Ramos (cell line): ENCODE measurements at regions not wholly inside any gene's neighbourhood (a gene's known extent, or its start where the extent isn't known, plus 50 kb on each side); places are given as distances from the start of the nearest gene placed in this dataset.

Experiments used
- in situ Hi-C: fragments of 300-500 bp; cut with MboI; formaldehyde crosslinking; loops from one replicate; pipeline ENCODE4 v1.14.3; 2022; ENCODE audit warnings: low sequenced_read_pairs; ENCODE audit not compliant: unreplicated experiment

GRCh38 chr1:56397811-56398231 is 181.5 kb downstream of the PLPP3 start:
- in situ Hi-C loops, result no loop called here

DNA sequence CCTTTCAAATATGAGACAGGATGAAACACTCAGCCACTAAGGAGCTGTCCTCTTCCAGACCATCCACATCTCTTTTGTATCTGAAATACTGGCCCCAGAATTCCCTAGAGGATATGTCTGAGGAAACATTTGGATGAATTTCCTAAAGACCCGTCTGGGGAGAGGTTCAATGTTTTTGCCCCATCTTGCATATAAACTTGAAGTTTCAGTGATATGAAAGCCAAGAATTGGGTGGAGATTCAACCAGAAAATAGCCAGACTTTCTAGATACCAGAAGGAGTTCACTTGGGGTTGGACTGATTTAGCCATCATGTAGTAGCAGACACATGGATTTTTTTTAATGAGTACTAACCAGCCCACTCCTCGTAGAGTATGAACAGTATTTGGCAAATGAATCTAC is 182.0 kb downstream of the PLPP3 start:
- in situ Hi-C loops, result no loop called here

GRCh38 chr1:56396581-56396980 is 182.8 kb downstream of the PLPP3 start:
- in situ Hi-C loops, result no loop called here

GRCh38 chr1:56395776-56396175 is 183.6 kb downstream of the PLPP3 start:
- in situ Hi-C loops, result no loop called here

DNA sequence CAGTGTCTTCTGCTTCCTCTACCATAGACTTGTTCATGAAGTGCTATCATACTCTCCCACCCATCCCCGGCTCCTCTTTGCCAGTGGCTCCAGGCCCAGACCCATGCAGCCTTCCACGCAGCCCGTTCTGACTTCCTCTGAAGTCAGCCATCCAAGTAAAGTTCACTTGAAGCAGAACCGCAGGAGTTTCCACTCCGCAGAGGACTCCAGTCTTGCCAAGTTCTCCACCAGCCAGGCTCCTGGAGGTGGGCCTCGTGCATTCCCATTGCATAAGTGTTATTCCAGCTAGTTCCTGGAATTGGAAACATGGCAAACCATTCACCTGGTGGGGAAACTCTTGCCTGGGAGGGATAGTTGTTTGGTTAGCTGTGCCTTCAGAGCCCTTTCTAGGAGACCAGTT is 185.1 kb downstream of the PLPP3 start:
- in situ Hi-C loops, result no loop called here

GRCh38 chr1:56390934-56391731 is 188.2 kb downstream of the PLPP3 start:
- in situ Hi-C loops, result no loop called here

GRCh38 chr1:56390232-56390867 is 189.0 kb downstream of the PLPP3 start:
- in situ Hi-C loops, result no loop called here

DNA sequence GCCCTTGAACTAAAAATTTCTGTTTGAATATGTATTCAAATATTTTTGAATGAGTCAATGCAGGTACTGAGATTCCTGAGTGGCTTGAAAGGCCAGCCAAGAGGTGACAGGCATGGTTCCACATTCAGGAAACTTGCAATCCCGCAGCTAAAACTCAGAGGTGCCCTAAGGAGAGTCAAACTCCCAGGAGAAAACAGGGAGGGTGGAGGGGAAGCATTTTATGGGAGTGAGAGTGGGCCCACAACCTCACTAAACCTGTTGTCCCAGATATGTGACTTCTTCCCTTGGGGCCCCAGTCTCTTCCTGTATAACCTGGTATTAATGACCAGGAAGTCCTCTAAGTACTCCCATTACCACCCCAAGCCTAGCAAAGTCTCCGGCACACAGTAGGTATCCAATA is 189.6 kb downstream of the PLPP3 start:
- in situ Hi-C loops, result no loop called here

DNA sequence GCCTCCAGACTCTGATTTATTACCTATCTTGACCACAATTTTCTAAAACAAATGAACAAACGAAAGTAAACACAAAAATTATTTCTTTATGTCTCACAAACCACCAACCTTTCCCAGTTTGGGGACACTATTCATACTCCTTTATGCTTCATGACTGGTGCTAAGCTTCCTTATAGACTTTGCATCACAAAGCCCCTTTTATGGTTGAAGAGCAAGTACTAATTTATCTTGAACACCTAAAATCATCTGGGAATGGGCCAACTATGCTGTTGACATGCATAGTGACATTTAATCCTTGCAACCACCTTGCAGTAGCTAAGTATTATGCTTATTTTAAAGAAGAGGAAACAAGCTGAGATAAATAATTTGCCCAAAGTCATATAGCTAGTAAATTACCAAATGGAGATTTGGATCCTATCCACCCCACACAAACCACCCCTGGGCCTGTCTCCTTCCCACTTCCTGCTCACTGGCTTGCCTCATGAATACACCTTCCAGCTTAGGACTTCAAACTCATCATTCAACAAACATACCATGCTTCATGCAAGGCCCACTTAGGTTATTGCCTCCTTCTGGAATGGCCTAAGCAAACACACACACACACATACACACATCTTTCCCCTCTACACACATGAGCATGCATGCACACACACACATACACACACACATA is 192.2 kb downstream of the PLPP3 start:
- in situ Hi-C loops, result no loop called here

- in situ Hi-C loops, result no loop called here
These were observed 194.0 kb downstream of the PLPP3 start for GRCh38 chr1:56385314-56385713.

DNA sequence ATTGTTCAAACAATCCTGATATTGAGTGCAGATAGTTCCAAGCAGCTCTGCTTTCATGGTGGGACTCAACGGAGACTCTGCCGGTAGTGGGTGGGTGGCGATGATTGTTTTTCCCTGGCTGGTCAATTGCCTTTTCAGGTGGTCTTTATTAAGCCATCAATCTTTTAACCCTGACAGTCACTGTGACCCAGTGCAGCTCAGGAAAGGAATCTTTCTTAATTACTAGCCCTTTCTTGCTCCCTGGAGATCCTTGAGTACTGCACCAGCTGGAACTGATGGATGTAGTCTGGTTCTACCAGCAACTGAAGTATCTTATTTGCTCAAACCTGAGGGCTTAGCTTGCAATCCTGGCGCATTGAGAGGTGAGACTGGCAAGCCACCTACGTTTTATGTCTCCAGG is 196.4 kb downstream of the PLPP3 start:
- in situ Hi-C loops, result no loop called here

DNA sequence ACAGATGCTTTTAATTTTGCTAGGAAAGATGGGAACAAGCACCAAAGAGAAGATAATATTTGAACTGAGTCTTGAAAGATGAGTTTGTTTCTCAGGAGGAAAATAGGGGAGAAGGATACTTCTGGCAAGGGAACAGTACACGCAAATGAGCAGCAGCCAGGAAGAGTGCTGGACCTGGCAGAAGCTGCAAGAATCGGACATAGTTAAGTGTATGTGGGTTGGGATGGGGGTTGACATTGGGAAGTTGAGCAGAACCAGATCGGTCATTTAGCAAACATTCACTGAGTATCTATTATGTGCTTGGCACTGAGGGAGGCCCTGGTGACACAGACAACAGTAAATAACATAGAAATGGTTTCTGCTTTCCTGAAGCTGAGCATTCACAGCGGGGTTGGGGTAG is 198.8 kb downstream of the PLPP3 start:
- in situ Hi-C loops, result no loop called here

GRCh38 chr1:56378341-56379070 is 200.9 kb downstream of the PLPP3 start:
- in situ Hi-C loops, result no loop called here

DNA sequence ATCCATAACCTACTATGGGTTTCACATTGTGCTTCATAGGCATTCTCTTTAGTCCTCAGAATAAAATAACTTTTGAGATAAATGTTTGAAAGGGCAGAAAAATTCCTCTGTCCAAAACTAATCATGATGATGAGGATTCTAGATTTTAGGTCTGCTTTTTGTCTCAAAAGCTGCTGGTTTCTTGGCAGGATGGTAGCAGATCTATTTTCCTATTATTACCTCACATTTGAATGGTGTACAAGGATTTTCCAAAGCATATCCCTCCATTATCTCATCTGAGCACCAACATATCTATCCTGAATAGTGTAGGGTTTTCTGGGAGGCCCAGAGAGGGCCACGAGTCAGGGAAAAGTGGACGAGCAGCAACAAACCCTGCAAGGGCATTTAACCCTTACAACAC is 201.9 kb downstream of the PLPP3 start:
- in situ Hi-C loops, result no loop called here

GRCh38 chr1:56376188-56376984 is 203.0 kb downstream of the PLPP3 start:
- in situ Hi-C loops, result no loop called here

GRCh38 chr1:56375326-56375804 is 204.0 kb downstream of the PLPP3 start:
- in situ Hi-C loops, result no loop called here

- in situ Hi-C loops, result no loop called here
These were observed 205.1 kb downstream of the PLPP3 start for GRCh38 chr1:56374026-56374974.

GRCh38 chr1:56370513-56370912 is 208.8 kb downstream of the PLPP3 start:
- in situ Hi-C loops, result no loop called here
